Stimulated activated CD8-positive, alpha-beta memory T cell treated with anti-CD3 and anti-CD28 coated beads, Interleukin-4, amount 100 ng/mL, for 24 hours (primary cell): ENCODE measurements at regions not wholly inside any gene's neighbourhood (a gene's known extent, or its start where the extent isn't known, plus 50 kb on each side); places are given as distances from the start of the nearest gene placed in this dataset.

Experiments used
- DNase-seq: peaks from one replicate; pipeline ENCODE4 v3.0.0-alpha.2; 2020; ENCODE audit warnings: low read depth

DNA sequence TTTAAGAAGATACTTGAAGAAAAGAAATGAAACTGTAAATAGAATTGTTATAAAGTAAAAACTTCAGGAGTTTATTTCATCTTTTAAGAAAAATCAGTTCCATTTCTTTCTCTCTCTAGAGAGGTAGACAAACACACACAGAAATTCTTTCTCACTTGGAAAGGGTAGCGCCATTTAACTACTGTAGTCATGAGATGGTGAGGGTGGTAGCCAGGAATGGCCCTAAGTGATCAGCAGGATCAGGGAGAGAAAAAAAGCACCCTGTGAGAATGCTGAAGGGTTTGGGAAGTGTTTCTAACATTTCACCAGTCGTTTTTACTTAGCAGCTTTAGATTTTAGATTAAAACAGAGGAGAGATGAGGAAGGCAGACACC lies 205.7 kb upstream of the RUNX1 start:
- DNase-seq: no peak

- no peak for DNase-seq
Observed at GRCh38 chr21:35254006-35254764, 205.1 kb upstream of the RUNX1 start.

DNA sequence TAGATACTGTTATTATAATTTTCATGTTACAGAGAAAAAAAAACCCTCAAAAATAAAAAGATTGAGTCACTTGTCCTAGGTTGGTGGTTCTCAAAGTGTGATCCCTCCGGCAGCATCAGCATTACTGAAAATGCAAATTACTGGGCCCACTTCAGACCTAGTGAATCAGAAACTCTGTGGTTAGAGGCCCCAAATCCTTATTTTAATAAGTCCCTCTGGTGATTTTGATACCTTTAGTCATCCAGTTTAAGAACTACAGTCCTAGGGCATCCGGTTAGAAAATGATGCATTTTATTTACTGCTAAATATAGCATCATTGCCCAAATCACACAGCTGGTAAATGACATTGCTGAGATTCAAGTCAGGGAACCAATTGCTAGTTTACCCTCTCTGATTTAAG lies 203.7 kb upstream of the RUNX1 start:
- no peak for DNase-seq

GRCh38 chr21:35249636-35250035 lies 200.5 kb upstream of the RUNX1 start:
- no peak for DNase-seq

- DNase-seq: no peak
Observed at GRCh38 chr21:35245879-35246278, 196.8 kb upstream of the RUNX1 start.

DNA sequence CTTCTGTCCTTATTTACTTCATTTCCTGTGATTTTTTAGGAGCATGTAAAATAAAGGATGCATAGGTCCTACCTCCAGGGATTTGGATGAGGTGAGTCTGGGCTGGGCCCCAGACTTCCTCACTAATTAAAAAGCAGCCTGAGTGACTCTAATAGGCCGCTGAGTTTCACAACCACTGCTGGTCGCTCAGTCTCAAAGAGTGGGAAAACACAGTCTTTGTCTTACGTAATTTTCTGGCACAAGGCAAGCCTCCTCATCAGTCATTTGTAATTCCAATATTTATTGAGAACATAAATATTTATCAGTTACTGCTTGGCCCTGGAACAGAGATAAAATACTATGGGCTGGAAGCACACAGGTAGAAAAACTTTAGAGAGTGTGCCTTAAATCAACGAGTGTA lies 195.4 kb upstream of the RUNX1 start:
- no peak for DNase-seq

GRCh38 chr21:35243171-35243570 lies 194.1 kb upstream of the RUNX1 start:
- DNase-seq: no peak

DNA sequence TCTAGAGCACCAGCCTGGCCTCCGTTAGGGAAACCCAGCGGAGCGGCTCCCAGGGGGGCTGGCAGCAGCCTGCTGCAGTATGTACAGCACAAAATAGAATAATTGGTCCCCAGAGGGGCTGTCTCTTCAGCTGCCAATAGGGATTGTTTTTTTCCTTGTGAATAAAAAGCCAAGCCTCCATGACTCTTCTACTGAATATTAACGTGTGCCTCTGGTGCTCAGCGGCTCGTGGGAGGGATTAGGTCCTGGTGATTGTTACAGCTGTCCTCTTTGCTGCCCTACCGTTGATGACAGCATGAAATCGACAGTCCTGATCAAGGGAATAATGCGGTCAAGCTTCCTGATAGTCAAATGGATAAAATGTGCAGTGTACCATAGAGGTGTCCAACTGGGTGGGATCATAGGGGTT lies 190.7 kb upstream of the RUNX1 start:
- DNase-seq: no peak

GRCh38 chr21:35238119-35238518 lies 189.0 kb upstream of the RUNX1 start:
- DNase-seq: no peak

DNA sequence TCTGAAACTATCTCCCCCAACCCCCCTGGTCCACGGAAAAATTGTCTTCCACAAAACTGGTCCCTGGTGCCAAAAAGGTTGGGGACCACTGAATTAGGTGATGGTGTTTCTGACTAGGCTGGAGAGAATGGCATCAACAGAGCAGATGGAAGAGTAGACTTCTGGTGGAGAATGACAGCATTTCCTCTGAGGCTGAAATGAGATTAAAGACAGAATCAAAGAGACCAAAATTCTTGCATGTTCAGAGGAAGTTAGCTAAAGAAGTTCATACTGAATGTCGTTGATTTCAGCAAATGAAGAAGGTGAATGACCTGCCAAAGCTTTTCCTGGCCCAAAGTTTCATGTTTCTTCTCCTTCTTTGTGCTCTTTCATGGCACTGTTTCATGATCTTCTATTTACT lies 188.2 kb upstream of the RUNX1 start:
- DNase-seq: no peak

DNA sequence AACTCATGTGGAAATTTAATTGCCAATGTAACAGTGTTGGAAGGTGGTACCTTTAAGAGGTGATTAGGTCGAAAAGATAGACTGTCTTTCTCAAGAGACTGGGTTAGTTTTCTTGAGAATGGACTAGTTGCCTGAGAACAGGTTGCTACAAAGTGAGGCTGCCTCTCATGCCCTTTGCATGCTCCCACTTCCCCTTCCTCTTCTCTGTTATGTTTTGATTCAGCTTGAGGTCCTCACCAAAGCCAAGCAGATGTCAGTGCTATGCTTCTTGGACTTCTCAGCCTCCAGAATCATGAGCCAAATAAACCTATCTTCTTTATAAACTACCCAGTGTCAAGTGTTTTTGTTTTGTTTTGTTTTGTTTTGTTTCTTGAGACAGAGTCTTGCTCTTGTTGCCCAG lies 187.0 kb upstream of the RUNX1 start:
- no peak for DNase-seq

DNA sequence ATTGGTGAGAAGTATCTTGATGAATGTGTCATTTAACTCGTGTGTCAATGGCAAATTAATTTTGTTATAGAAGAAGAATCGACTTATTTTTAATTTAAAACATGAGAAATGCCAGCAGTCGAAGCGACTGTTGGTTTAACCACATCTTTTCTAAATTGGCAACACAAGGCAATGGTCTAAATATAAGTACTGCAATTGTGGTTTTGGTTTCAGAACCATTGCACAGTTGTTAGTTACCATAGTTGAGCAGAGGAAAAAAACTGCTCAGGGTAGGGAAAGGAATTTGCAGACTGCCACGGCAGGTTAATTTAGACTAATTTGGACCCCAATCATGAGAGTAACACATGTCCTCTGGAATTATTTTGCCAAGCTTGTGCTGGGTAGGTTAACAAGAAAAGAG lies 185.6 kb upstream of the RUNX1 start:
- no peak for DNase-seq

DNA sequence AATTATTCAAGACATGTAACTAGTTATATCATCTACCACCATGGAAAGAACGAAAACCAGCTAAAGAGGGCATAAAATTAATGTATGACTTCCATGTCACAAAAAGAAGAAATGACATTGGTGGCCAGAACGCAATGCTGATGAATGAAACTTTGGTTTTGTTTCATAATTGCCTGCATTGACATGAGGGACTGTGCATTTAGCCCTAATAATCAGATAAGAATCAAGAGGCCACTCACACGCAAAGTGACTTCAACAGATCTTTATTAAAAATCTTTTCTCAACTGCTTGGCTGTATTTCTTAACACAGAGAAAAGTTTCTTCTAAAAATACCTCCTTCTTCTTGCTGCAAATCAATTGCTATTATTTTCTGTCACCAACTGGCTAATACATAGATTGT lies 184.7 kb upstream of the RUNX1 start:
- DNase-seq: no peak

DNA sequence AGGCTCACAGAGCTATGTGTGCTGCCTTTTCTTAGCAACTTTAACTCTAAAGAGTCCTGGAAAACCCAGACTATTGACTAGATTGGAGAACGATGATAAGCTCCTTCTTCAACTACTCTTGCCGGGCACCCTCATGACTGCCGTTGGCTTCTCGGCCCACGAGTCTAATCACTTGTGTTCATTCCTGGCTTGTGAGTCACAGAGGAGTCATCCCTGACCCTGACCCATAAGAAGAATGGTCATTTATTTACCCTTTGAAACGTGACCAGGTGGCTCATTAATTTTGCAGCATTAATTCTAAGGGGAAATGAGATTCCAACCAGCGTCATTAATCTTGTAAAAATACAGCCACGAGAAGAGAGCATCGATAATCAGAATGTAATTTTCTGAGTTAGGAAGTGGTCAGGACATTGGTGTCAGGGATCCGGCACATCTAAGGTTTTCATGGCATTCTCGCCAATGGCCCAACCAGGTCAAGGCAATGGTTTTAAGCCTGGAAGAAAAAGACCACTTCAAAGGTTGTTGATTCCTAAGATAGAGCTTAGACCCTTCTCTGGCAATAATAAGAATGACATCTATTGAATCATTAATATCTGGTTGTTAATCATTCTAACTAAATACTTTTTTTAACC lies 183.6 kb upstream of the RUNX1 start:
- no peak for DNase-seq

GRCh38 chr21:35231090-35231489 lies 182.0 kb upstream of the RUNX1 start:
- no peak for DNase-seq

DNA sequence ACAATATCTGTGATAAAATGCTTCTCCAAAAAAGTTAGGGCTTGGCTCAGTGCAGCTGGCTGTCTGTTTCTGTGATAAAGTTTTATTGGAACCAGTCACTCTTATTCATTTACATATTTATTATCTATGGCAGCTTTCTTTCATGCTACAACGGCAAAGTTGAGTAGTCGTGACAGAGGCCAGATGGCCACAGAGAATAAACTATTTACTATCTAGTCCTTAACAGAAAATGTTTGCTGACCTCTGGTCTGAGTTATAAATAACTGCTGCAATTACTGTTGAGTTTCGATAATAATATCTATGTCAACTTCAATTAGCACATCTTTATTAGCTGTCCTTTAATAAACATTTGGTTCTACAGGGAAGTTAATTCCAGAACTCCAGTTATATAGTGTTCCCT lies 180.2 kb upstream of the RUNX1 start:
- no peak for DNase-seq

DNA sequence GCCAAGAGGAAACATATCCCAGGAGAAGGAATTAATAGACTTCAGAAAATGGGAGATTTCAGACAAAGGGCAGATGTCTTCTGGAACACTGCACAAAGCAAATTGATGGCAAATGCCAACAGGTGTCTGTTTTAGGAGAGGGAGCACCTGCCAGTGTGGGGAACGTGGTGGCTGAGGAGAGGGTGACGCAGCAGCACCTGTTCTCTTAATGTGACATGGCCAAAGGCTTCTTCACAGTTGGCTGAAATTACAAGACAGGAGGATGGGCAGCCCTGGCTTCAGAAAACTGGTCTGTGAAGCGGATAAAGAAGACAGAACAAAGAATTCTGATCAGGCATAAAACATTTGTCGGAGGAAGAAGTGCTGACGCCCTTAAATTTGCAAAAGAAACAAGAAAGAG lies 178.7 kb upstream of the RUNX1 start:
- DNase-seq: no peak

DNA sequence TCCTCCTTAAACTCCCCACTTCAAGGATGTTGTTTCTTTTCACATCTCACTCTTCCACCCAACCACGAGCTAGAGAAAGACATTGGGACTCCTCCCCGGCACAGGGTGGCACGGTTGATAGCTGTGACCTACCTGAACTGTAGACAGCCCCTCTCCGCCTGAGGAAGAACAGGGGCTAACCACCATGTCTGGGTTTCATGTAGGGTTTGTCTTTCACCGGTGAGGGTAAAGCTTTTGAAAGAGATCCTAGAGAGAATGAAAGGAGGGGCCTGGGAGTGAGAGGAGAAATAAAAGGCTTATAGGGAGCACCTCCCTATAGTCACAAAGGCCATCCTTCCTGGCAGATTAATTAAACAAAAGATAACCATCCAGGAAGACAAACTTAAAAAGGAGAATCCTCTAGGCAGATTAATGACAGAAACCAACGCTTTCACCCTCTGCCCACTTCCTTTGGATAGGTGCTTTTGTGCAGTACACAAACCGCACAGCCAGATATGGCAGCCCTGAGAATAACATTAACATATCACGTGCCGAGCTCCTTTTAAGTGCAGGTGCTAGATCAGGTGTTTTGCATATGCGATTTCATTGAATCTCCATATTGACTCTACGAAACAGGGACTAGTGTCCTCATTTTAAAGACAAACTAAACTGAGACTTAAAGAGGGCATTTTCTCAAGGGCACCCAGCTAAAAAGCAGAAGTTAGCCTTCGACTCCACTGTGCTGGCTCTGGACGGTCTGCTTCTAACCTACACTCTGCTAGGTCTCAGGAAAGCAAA lies 178.1 kb upstream of the RUNX1 start:
- no peak for DNase-seq

DNA sequence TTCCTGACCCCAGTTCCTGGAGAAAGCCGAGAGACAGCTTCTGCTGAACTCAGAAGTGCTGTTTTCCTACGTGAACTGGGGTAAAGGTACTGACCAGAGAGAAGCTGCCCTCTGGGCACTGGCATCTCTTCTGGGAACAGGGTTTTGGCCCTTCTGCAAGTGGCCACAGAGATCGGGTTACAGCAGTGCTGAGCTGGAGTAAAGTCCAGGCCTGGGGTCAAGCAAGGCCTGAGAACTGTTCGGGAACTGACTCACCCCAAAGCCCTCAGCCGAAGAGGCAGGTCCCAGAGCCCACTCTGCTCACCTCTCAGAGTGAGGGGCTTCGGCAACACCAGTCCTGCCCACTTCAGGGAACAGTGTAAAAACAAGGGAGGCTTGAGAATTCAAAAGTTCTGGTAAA lies 177.2 kb upstream of the RUNX1 start:
- no peak for DNase-seq

- no peak for DNase-seq
Observed at GRCh38 chr21:35225573-35225972, 176.5 kb upstream of the RUNX1 start.

GRCh38 chr21:35223480-35224156 lies 174.5 kb upstream of the RUNX1 start:
- DNase-seq: no peak

DNA sequence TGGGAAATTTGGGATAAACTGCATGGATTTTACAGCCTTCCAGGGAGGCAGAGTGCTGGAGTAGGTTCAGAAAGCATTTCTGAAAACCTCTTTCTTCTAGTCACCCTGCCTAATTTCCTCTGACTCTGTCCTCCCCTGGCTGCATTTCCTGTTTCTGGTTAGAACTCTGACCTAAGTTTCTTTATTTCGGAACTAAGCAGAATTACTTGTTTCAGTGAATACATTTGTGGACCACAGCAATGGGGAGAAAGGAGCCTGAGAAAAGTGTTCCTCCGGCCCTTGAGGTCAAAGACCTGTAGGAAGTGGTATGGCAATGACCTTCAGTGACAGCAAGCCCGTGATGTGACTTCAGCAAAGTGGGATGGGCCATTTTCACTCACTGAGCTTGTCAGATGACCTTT lies 173.4 kb upstream of the RUNX1 start:
- DNase-seq: no peak

DNA sequence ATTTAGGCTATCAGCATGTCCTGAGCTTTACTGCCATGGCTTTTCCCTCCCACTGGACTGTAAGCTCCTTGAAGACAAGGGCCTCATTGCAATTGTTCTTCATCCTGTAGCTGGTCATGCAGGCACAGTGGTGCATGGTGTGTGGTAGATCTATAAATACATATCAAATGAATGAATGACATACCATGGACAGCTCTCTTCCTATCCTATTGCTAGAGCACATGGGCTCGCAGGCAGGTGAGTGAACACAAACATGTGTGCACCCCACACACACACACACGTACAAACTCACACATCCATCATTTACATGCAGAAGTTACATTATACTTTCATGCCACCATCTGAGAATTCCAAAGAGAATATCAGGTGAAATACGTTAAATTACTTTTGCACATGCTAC lies 172.9 kb upstream of the RUNX1 start:
- DNase-seq: no peak
